ENCODE measurements at regions not wholly inside any gene's neighbourhood (a gene's known extent, or its start where the extent isn't known, plus 50 kb on each side); places are given as distances from the start of the nearest gene placed in this dataset.
"Not testable (repeated sequence)": the region's sequence is repeated elsewhere in the genome, so short reads cannot be mapped to it uniquely, and the experiment has no call there.

- not testable (repeated sequence) for TF ChIP-seq POLR2A (IDR thresholded peaks at IDR 0.05; ENCODE audit: low read depth, low read length); CTCF (conservative IDR thresholded peaks at IDR 0.05; ENCODE audit: low read depth, low read length); CHD1 (IDR thresholded peaks at IDR 0.05; ENCODE audit: low read depth, low read length); MXI1 (IDR thresholded peaks at IDR 0.05; ENCODE audit: borderline replicate concordance, low read depth, low read length); MAZ (IDR thresholded peaks at IDR 0.05; ENCODE audit: borderline replicate concordance, low read depth, low read length); CEBPB (IDR thresholded peaks at IDR 0.05; ENCODE audit: low read depth, low read length); RFX5 (IDR thresholded peaks at IDR 0.05; ENCODE audit: low read depth, low read length)
Measured at GRCh38 chr1:173327987-173328386, 120.9 kb upstream of the TNFSF4 start.

All from IMR-90 (cell line).